Esophagus squamous epithelium (tissue), 5 donors: ENCODE measurements at regions not wholly inside any gene's neighbourhood (a gene's known extent, or its start where the extent isn't known, plus 50 kb on each side); places are given as distances from the start of the nearest gene placed in this dataset.

Experiments
- DNase-seq: peaks from one replicate; lab custom pipeline; 2025; lab: John Stamatoyannopoulos, UW
- H3K27ac ChIP-seq, 4 donors: fragments of 200-600 bp; sonication (generic); one replicate each; pipeline ENCODE4 v1.5.1; 2016 to 2019; ENCODE audit warnings: mild to moderate bottlenecking in 1 of 4
- H3K27me3 ChIP-seq, 4 donors: fragments of 200-600 bp; sonication (generic); 1 replicate in 3 of 4; 2 replicates in 1 of 4; pipeline versions ENCODE4 v1.5.1 to v1.6.0; 2017 to 2021; ENCODE audit warnings: antibody characterized with exemption in 1 of 4
- H3K36me3 ChIP-seq, 3 donors: fragments of 200-600 bp; sonication (generic); one replicate each; pipeline ENCODE4 v1.5.1; 2016 to 2019
- H3K4me1 ChIP-seq, 3 donors: fragments of 200-600 bp; sonication (generic); one replicate each; pipeline ENCODE4 v1.5.1; 2017 to 2019
- H3K4me3 ChIP-seq, 4 donors: fragments of 200-600 bp; sonication (generic); 1 replicate in 3 of 4; 2 replicates in 1 of 4; pipeline ENCODE4 v1.5.1; 2016 to 2019; ENCODE audit warnings: mild to moderate bottlenecking in 2 of 4, moderate library complexity in 1 of 4
- H3K9me3 ChIP-seq, 3 donors: fragments of 200-600 bp; sonication (generic); one replicate each; pipeline ENCODE4 v1.5.1; 2016 to 2019
- CTCF ChIP-seq, 6 experiments: fragments of 450-650 bp in 4 of 6; fragments of 200-600 bp in 2 of 6; sonication (generic) in 2 of 6; IDR thresholded peaks; one replicate each; pipeline ENCODE4 v1.5.1; 2016 to 2019; ENCODE audit warnings: antibody characterized with exemption in 6 of 6, mild to moderate bottlenecking in 4 of 6, moderate library complexity in 4 of 6
- POLR2A ChIP-seq, 4 donors: fragments of 450-650 bp; IDR thresholded peaks; one replicate each; pipeline ENCODE4 v1.6.1; 2017; ENCODE audit warnings: antibody characterized with exemption in 4 of 4, mild to moderate bottlenecking in 4 of 4, moderate library complexity in 3 of 4
- WGBS, 2 donors: methylation state at CpG; one replicate each; pipeline ENCODE4 v1.1.5; 2018; 5-methylcytosine and 5-hydroxymethylcytosine counted together
- intact Hi-C: fragments of 100-400 bp; cut with DNase I; formaldehyde crosslinking; loops from one replicate; pipeline ENCODE4 v1.15.0; 2022
- donor health status: DM: yes; HTN: yes; CAD: no.

GRCh38 chr11:37391615-37392014 lies 793.6 kb upstream of the RAG2 start:
- Histone ChIP-seq H3K27me3 (no peaks in the 10 kb centered on the region), H3K4me1 (no peaks in the 10 kb centered on the region), H3K36me3 (no peaks in the 10 kb centered on the region), H3K9me3 (peaks cover 0 to 14% (median 11%) of the 10 kb centered on the region in 3 donors), H3K27ac (no peak overlapping the region), H3K4me3 (no peak overlapping the region)
- intact Hi-C loops = no loop called here
- WGBS, 2 donors = 81 to 95% methylated on average over 1 of the region's 1 CpG
- no peak for DNase-seq
- TF ChIP-seq POLR2A (IDR thresholded peaks at IDR 0.05) (no peak), CTCF (IDR thresholded peaks at IDR 0.05) (no peak)

- Histone ChIP-seq H3K9me3 (peaks cover 0 to 11% (median 11%) of the 10 kb centered on the region in 3 donors), H3K27ac (no peak overlapping the region), H3K27me3 (no peaks in the 10 kb centered on the region), H3K4me1 (no peaks in the 10 kb centered on the region), H3K36me3 (no peaks in the 10 kb centered on the region), H3K4me3 (no peak overlapping the region)
- no peak for TF ChIP-seq POLR2A (IDR thresholded peaks at IDR 0.05)
- intact Hi-C loops = no loop called here
- WGBS, 2 donors = 48 to 50% methylated on average over 5 of the region's 5 CpGs
- no peak for DNase-seq
Observed at GRCh38 chr11:37390576-37391083, 792.6 kb upstream of the RAG2 start.

- H3K4me3 ChIP-seq = no peak overlapping the region
- no peak overlapping the region for H3K27ac ChIP-seq
- peaks cover 0 to 14% (median 0%) of the 10 kb centered on the region in 3 donors for H3K9me3 ChIP-seq
- no peak for DNase-seq
- no peaks in the 10 kb centered on the region for H3K27me3 ChIP-seq
- no peaks in the 10 kb centered on the region for H3K4me1 ChIP-seq
- 13 to 52% methylated on average over 1 of the region's 1 CpG for WGBS, 2 donors
- TF ChIP-seq CTCF (IDR thresholded peaks at IDR 0.05) (no peak), POLR2A (IDR thresholded peaks at IDR 0.05) (no peak)
- intact Hi-C loops = no loop called here
- no peaks in the 10 kb centered on the region for H3K36me3 ChIP-seq
Observed at GRCh38 chr11:37378958-37379357, 780.9 kb upstream of the RAG2 start.

- no peaks in the 10 kb centered on the region for H3K27me3 ChIP-seq
- peaks cover 0 to 14% (median 0%) of the 10 kb centered on the region in 3 donors for H3K9me3 ChIP-seq
- no peak overlapping the region for H3K4me3 ChIP-seq
- no peaks in the 10 kb centered on the region for H3K36me3 ChIP-seq
- DNase-seq = no peak
- TF ChIP-seq POLR2A (IDR thresholded peaks at IDR 0.05) (no peak), CTCF (IDR thresholded peaks at IDR 0.05) (no peak)
- no peaks in the 10 kb centered on the region for H3K4me1 ChIP-seq
- no peak overlapping the region for H3K27ac ChIP-seq
- 74 to 85% methylated on average over 2 of the region's 2 CpGs for WGBS, 2 donors
- intact Hi-C loops = no loop called here
Observed at GRCh38 chr11:37372667-37373066, 774.6 kb upstream of the RAG2 start.

GRCh38 chr11:37371346-37371970 lies 773.4 kb upstream of the RAG2 start:
- Histone ChIP-seq H3K27me3 (no peaks in the 10 kb centered on the region), H3K36me3 (no peaks in the 10 kb centered on the region), H3K9me3 (peaks cover 0 to 4% (median 0%) of the 10 kb centered on the region in 3 donors), H3K4me3 (no peak overlapping the region), H3K27ac (no peak overlapping the region), H3K4me1 (no peaks in the 10 kb centered on the region)
- intact Hi-C loops = no loop called here
- DNase-seq = no peak
- TF ChIP-seq POLR2A (IDR thresholded peaks at IDR 0.05) (no peak), CTCF (IDR thresholded peaks at IDR 0.05) (no peak)
